ENCODE measurements at regions not wholly inside any gene's neighbourhood (a gene's known extent, or its start where the extent isn't known, plus 50 kb on each side); places are given as distances from the start of the nearest gene placed in this dataset.

GRCh38 chr14:101086926-101087325 is 183.4 kb upstream of the RTL1 start:
- Histone ChIP-seq H3K79me2 (ENCODE audit: control insufficient read depth, insufficient read depth, low read length) (no peaks in the 10 kb centered on the region), H3K4me3 (replicated peaks in 1 of 3; ENCODE audit: insufficient read depth in 1 of 3, low read depth in 1 of 3, low read length in 3 of 3) (no peak overlapping the region), H3K9ac (replicated peaks; ENCODE audit: extremely low read depth, insufficient read depth, low read length) (no peak overlapping the region), H3K36me3 (ENCODE audit: control insufficient read depth in 2 of 2, extremely low read depth in 1 of 2, insufficient read depth in 2 of 2, low read length in 2 of 2) (no peaks in the 10 kb centered on the region), H3K4me2 (ENCODE audit: insufficient read depth, low read length) (no peak overlapping the region), H3K9me3 (replicated peaks; ENCODE audit: control insufficient read depth, insufficient read depth, low read length) (no peaks in the 10 kb centered on the region), H2AFZ (ENCODE audit: low read depth, low read length) (no peak overlapping the region), H3K27ac (ENCODE audit: insufficient read depth, low read depth, low read length) (no peak overlapping the region), H3K27me3 (ENCODE audit: control insufficient read depth in 2 of 2, insufficient read depth in 2 of 2, low read length in 2 of 2) (no peaks in the 10 kb centered on the region), H3K4me1 (ENCODE audit: control insufficient read depth, extremely low read depth, insufficient read depth, low read length) (peaks cover 11% of the 10 kb centered on the region), H4K20me1 (replicated peaks; ENCODE audit: control insufficient read depth, extremely low read depth, insufficient read depth, low read length) (no peaks in the 10 kb centered on the region), H3K9me1 (replicated peaks; ENCODE audit: control insufficient read depth, extremely low read depth, insufficient read depth, low read length) (no peaks in the 10 kb centered on the region)
- DNase-seq (ENCODE audit: low read depth, low spot score), result no peak
- ChIA-PET CTCF (interaction anchor here (1.7 kb wide), 1 partner anchor 19 kb away, joined by 4 read pairs; no protein-coding TSS in a partner anchor), POLR2A (no interaction called here)
- intact Hi-C loops (cut with micrococcal nuclease), result no loop called here
- no TSS peak for BruUV-seq (replicated peaks)
- TF ChIP-seq MAX (IDR thresholded peaks at IDR 0.05; ENCODE audit: insufficient read depth, insufficient read length) (no peak), POLR2AphosphoS5 (IDR thresholded peaks at IDR 0.05; ENCODE audit: insufficient read depth, low read depth, low read length) (no peak), JUN (IDR thresholded peaks at IDR 0.05; ENCODE audit: borderline replicate concordance, insufficient read depth, insufficient read length, low read depth) (no peak), CTCF (IDR thresholded peaks at IDR 0.05; ENCODE audit: extremely low read depth in 1 of 2, insufficient read depth in 1 of 2, low read depth in 1 of 2, low read length in 2 of 2) (no peak), MYC (IDR thresholded peaks at IDR 0.05; ENCODE audit: low read depth, low read length) (no peak), EZH2 (IDR thresholded peaks at IDR 0.05; ENCODE audit: borderline replicate concordance, low read depth, low read length, severe bottlenecking) (no peak), FOS (IDR thresholded peaks at IDR 0.05; ENCODE audit: borderline replicate concordance, insufficient read depth, low read length) (no peak), GATA2 (IDR thresholded peaks at IDR 0.05; ENCODE audit: insufficient read depth, insufficient read length, low read depth, low read length) (no peak), POLR2A (IDR thresholded peaks at IDR 0.05; ENCODE audit: low read depth, low read length) (no peak)
- FAIRE-seq, result no peak
- dilution Hi-C loops (cut with MboI; ENCODE audit: extremely low pct_ligation_motif_present, low sequenced_read_pairs), result no loop called here

Data from endothelial cell of umbilical vein (primary cell).